Stimulated activated effector memory CD8-positive, alpha-beta T cell treated with anti-CD3 and anti-CD28 coated beads, Interleukin-12 subunit alpha, Interleukin-12 subunit beta, amount 100 ng/mL, for 72 hours (primary cell): ENCODE measurements at regions not wholly inside any gene's neighbourhood (a gene's known extent, or its start where the extent isn't known, plus 50 kb on each side); places are given as distances from the start of the nearest gene placed in this dataset.

Experiments used
- ATAC-seq: fragments of 150-1000 bp; cut with Tn5 transposase; 2 replicates; pipeline ENCODE4 v1.10.0; 2021
- DNase-seq, 2 donors: peaks; one replicate each; pipeline ENCODE4 v3.0.0; 2021 to 2022; ENCODE audit warnings: low spot score in 2 of 2
- H3K27ac Mint-ChIP-seq: one replicate; pipeline ENCODE4 v1.8.0; 2022; ENCODE audit warnings: mild to moderate bottlenecking, mixed read lengths
- H3K36me3 Mint-ChIP-seq: one replicate; pipeline ENCODE4 v1.8.0; 2022; ENCODE audit warnings: mild to moderate bottlenecking, mixed read lengths
- H3K4me1 Mint-ChIP-seq: one replicate; pipeline ENCODE4 v1.8.0; 2022; ENCODE audit warnings: mixed read lengths
- H3K4me3 Mint-ChIP-seq: one replicate; pipeline ENCODE4 v1.8.0; 2022; ENCODE audit warnings: mild to moderate bottlenecking, mixed read lengths
- H3K9me3 Mint-ChIP-seq: one replicate; pipeline ENCODE4 v1.8.0; 2022; ENCODE audit warnings: mixed read lengths

GRCh38 chr20:39090906-39091305, 128.8 kb downstream of the DHX35 start:
- Mint-ChIP-seq H3K9me3 (peaks cover 2% of the 10 kb centered on the region), H3K4me3 (no peak overlapping the region), H3K36me3 (peaks cover 4% of the 10 kb centered on the region), H3K27ac (no peak overlapping the region), H3K4me1 (peaks cover 7% of the 10 kb centered on the region)
- no peak for DNase-seq
- no peak for ATAC-seq

DNA sequence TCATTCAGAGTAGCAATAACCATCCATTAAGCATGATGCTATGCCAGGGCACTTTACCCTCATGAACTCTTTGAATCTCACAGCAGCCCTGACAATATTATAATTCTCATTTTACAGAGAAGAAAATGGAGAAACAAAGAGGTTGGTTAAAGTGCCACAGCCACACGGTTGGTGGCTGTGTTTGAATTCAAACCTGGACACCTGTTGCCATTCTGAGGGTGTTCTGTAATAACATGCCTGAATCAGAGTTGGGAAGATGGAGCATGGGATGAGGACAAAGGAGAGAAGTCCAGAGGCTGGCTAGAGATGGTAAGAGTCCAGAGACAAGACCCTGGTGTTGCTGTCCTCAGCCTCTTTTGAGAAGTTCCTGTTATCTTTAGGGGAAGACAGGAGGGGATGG, 127.7 kb downstream of the DHX35 start:
- Mint-ChIP-seq H3K36me3 (peaks cover 4% of the 10 kb centered on the region), H3K27ac (peak overlapping the region; percentile 77), H3K4me1 (peaks cover 7% of the 10 kb centered on the region), H3K4me3 (no peak overlapping the region), H3K9me3 (peaks cover 2% of the 10 kb centered on the region)
- DNase-seq (no peak), ATAC-seq (no peak)
